Progenitor cell of endocrine pancreas (in vitro differentiated cells): ENCODE measurements at regions not wholly inside any gene's neighbourhood (a gene's known extent, or its start where the extent isn't known, plus 50 kb on each side); places are given as distances from the start of the nearest gene placed in this dataset.

Experiments
- DNase-seq: peaks from one replicate; pipeline ENCODE4 v3.0.0; 2021; ENCODE audit warnings: low spot score; ENCODE audit not compliant: unreplicated experiment
- H3K27ac Mint-ChIP-seq: 2 replicates; pipeline ENCODE4 v1.8.0; 2021; ENCODE audit warnings: mild to moderate bottlenecking, moderate library complexity, mixed read lengths
- H3K27me3 Mint-ChIP-seq: 2 replicates; pipeline ENCODE4 v1.8.0; 2021; ENCODE audit warnings: mixed read lengths
- H3K36me3 Mint-ChIP-seq: 2 replicates; pipeline ENCODE4 v1.8.0; 2022; ENCODE audit warnings: mixed read lengths; ENCODE audit not compliant: insufficient read depth
- H3K4me1 Mint-ChIP-seq: 2 replicates; pipeline ENCODE4 v1.8.0; 2021; ENCODE audit warnings: low read depth, mixed read lengths
- H3K4me3 Mint-ChIP-seq: 2 replicates; pipeline ENCODE4 v1.8.0; 2021; ENCODE audit warnings: low read depth, mild to moderate bottlenecking, moderate library complexity, mixed read lengths
- H3K9me3 Mint-ChIP-seq: 2 replicates; pipeline ENCODE4 v1.8.0; 2021; ENCODE audit warnings: low read depth, mixed read lengths
- TF ChIP-seq, protein P1 (sequence below): fragments of 200-600 bp; sonication (generic); IDR thresholded peaks from one replicate; pipeline ENCODE4 v1.5.0; 2021; ENCODE audit warnings: antibody characterized with exemption, mild to moderate bottlenecking; ENCODE audit not compliant: unreplicated experiment

DNA sequence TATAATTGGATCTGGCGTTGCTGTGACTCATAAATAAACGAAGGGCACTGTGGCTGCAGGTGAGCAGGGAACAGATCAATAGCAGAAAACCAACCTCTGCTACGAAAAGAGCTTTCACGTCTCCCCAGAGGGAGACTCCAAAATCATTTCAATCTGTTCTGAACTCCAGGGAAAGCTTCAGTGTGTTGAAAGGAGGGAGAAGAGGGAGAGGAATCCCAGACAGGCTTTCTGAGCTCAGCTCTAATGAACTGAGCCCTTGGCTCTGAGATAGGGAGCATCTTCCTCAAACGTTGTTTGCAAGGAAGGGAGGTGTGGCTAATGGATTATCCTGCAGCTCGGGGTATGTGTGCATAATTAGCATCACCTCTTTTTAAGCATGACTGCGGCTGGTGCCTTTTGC, 288.0 kb upstream of the IRX4 start:
- H3K27me3 Mint-ChIP-seq: peaks cover 51% of the 10 kb centered on the region

DNA sequence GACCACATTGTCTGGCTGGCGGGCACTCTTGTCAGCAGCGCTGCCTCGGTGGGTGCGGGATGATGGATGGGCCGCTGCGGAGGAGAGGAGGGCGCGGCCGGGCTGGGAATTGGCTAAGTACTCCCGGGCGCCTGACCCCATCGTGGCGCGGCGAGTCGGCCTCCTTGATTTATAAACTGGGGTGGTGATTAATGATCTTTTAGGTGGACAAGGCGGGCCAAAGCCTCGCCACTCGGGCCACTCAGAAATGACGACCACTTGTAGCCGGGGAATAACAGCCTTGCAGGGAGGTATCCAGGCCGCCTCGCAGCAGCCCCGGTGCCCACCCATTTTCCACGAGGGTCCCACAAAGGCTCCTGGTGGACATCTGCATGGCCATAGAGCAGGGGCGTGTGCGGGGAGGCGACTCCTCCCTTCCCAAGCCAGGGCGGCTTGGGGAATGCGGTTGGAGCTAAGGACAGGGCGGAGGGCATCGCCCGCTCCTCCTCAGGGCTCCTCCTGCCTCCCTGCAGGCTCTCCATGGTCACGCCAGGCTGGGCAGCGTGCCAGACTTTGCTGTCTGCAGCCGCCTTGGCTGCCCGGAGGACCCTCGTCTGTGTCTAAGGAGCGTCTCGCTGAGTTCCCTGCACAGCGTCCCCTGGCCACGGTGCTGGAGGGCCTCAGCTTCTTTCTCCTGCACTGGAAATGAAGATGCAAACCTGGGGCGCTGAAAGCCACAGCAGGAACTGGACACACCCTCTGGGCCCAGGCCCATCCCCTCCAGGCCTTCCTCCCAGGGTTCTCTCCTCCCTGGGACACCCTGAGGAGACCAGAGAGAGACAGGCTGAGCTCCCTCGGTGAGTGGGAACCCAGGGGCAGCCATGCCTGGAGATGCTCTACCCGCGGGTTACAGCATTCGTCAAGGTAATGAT, 287.4 kb upstream of the IRX4 start:
- Mint-ChIP-seq H3K27me3 (peaks cover 56% of the 10 kb centered on the region), H3K36me3 (no peaks in the 10 kb centered on the region), H3K4me1 (peaks cover 15% of the 10 kb centered on the region), H3K9me3 (no peaks in the 10 kb centered on the region), H3K27ac (no peak overlapping the region), H3K4me3 (no peak overlapping the region)
- TF ChIP-seq, protein P1, sequence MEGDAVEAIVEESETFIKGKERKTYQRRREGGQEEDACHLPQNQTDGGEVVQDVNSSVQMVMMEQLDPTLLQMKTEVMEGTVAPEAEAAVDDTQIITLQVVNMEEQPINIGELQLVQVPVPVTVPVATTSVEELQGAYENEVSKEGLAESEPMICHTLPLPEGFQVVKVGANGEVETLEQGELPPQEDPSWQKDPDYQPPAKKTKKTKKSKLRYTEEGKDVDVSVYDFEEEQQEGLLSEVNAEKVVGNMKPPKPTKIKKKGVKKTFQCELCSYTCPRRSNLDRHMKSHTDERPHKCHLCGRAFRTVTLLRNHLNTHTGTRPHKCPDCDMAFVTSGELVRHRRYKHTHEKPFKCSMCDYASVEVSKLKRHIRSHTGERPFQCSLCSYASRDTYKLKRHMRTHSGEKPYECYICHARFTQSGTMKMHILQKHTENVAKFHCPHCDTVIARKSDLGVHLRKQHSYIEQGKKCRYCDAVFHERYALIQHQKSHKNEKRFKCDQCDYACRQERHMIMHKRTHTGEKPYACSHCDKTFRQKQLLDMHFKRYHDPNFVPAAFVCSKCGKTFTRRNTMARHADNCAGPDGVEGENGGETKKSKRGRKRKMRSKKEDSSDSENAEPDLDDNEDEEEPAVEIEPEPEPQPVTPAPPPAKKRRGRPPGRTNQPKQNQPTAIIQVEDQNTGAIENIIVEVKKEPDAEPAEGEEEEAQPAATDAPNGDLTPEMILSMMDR: no peak
- no peak for DNase-seq

More for the DNA sequence above, 288.0 kb upstream of the IRX4 start:
- Mint-ChIP-seq H3K4me3 (no peak overlapping the region), H3K36me3 (no peaks in the 10 kb centered on the region), H3K4me1 (peaks cover 15% of the 10 kb centered on the region), H3K27ac (peak overlapping the region; percentile 25), H3K9me3 (no peaks in the 10 kb centered on the region)
- DNase-seq: no peak
- TF ChIP-seq, protein P1: no peak

DNA sequence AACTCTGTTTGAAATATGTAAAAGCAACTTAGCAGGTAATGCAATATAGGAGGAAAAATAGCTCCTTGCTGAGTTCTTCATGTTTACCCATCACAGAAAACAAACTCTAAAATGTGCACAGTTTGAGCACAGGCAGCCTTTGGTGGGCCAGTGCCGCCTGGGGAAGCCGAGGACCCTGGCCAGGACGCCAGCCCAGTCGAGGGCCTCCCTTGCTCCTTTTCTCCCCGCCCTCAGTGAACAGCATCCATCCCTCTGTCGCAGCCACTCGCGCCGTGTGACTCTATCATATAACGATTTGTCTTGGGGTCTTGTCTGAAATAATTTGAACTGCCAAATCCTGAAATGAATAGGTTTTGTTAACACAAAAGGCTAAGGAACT, 286.7 kb upstream of the IRX4 start:
- Mint-ChIP-seq H3K4me3 (no peak overlapping the region), H3K9me3 (no peaks in the 10 kb centered on the region), H3K27me3 (peaks cover 60% of the 10 kb centered on the region), H3K4me1 (peaks cover 15% of the 10 kb centered on the region), H3K27ac (no peak overlapping the region), H3K36me3 (no peaks in the 10 kb centered on the region)
- DNase-seq: no peak
- TF ChIP-seq, protein P1: no peak

DNA sequence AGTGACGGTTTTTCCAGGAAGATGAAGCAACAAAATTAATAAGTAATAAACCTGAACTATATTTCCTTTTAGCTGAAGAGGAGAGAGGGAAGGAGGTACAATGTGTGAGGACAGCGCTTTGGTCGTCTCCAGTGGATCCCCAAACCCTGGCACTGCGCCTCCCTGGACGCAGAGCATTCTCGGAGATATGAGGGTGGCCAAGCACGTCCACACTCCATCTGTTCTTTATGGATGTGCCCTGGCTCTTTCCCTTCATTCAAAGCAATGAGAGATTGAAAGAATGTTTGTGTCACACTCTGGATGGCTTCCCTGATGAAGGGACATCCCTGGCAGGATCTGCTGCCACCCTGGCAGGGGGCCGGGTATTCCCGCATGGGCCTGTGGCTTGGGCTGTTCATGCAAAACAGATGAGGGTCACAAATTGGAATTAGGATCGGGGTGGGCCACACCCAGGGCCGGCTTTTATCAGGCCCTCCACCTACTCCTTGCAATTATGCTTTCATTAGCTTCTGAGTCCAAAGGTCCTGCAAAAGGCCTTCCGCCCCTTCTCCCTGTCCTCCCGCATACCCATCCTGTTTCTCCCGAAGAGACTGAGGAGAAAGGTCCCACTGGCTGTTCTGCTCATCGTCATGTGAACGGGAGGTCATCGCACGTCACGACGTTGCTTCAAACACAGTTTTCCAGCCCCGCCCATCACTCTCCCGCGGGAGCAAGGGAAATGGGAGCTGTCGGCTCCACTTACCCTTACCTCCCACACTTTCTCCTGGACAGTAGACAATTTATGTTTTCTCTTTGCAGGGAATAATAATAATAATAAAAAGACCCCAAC, 286.1 kb upstream of the IRX4 start:
- peaks cover 15% of the 10 kb centered on the region for H3K4me1 Mint-ChIP-seq
- H3K27me3 Mint-ChIP-seq: peaks cover 64% of the 10 kb centered on the region
- H3K4me3 Mint-ChIP-seq: no peak overlapping the region
- no peak overlapping the region for H3K27ac Mint-ChIP-seq
- H3K9me3 Mint-ChIP-seq: no peaks in the 10 kb centered on the region
- DNase-seq: no peak
- TF ChIP-seq, protein P1: no peak
- H3K36me3 Mint-ChIP-seq: no peaks in the 10 kb centered on the region

DNA sequence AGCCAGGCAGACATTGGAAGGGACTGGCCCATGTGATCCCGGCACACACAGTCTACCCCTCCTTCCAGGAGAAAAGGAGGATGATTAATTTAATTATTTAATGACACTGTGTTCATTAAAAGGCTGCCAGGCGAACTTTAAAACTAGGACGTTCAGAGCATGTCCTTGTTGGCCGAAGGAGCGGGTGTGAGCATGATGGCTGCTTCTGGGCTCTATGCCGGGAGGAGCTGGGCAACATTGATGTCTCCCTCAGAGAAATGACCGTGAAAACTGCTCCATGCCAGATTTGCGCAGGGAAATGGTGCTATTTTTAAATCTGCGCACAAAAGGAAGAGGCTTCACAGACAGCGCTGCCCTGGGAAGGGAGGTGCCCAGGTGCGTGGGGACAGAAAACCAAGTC, 284.9 kb upstream of the IRX4 start:
- H3K27me3 Mint-ChIP-seq: peaks cover 65% of the 10 kb centered on the region
- no peak overlapping the region for H3K27ac Mint-ChIP-seq
- H3K4me3 Mint-ChIP-seq: no peak overlapping the region
- no peaks in the 10 kb centered on the region for H3K36me3 Mint-ChIP-seq
- no peak for DNase-seq
- no peaks in the 10 kb centered on the region for H3K9me3 Mint-ChIP-seq
- H3K4me1 Mint-ChIP-seq: peaks cover 5% of the 10 kb centered on the region
- TF ChIP-seq, protein P1: no peak
